ENCODE measurements at regions not wholly inside any gene's neighbourhood (a gene's known extent, or its start where the extent isn't known, plus 50 kb on each side); places are given as distances from the start of the nearest gene placed in this dataset.

DNA sequence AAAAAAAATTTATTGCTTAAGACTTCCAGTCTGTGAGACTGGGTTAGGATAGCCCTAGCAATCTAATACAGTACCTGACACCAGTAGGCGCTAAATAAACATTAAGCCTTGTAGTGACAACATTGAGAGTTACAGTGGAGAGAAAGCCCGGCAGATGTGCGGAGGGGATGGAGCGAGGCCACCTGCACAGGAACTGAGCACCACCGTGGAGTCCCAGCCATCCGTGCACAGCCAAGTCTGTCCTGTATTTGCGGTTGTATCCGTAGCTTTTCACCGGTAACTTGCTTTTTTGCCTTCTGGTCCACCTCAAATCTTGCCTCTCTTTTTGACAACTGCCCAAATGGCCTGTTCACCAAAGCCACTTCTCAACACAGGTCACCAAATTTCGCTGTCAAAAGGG, 260.1 kb downstream of the GPATCH2 start:
- no peak for TF ChIP-seq CTCF (IDR thresholded peaks at IDR 0.05)
- TF ChIP-seq POLR2A (IDR thresholded peaks at IDR 0.05) = no peak

Measured in adrenal gland (tissue), 5 donors.